Hematopoietic multipotent progenitor cell treated with erythropoietin and hydrocortisone succinate and interleukin-3 and kit ligand, for 6 days (in vitro differentiated cells): ENCODE measurements at regions not wholly inside any gene's neighbourhood (a gene's known extent, or its start where the extent isn't known, plus 50 kb on each side); places are given as distances from the start of the nearest gene placed in this dataset.

Experiments used
- DNase-seq: peaks from one replicate; pipeline ENCODE4 v3.0.0-alpha.2; 2015

DNA sequence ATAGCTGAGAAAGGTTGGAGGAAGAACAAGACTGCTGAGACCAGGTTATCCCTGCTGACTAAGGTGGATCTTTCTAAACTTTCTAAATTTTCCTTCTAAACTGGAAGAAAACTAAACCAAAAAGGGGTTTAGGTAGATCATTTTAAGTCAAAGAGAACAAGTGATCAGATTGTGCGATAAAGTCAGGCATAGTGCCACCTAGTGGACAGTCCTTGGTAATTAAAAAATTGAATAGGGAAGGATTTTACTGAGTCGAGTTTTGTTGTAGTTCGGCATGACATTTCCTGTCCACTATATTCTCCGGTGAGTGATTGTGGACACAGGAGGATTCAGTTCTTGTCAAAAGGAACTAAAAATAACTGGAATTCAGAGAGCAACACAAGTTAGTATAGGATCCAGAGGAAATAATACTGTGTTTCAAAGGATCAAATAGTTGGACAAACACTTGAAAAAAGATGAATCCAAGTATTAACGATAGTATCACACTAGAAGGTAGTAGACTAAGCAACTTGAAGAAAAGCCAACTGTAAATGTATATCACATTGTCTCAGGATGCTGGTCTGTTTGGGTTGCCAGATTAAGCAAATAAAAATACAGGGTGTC lies 1236.4 kb downstream of the FAM181B start:
- DNase-seq: peak; percentile 78

- DNase-seq: no peak
These were observed 1237.1 kb downstream of the FAM181B start for GRCh38 chr11:81496601-81497000.

- no peak for DNase-seq
These were observed 1237.9 kb downstream of the FAM181B start for GRCh38 chr11:81495699-81496292.

GRCh38 chr11:81494431-81494830 lies 1239.2 kb downstream of the FAM181B start:
- no peak for DNase-seq

- DNase-seq: no peak
These were observed 1240.7 kb downstream of the FAM181B start for GRCh38 chr11:81492923-81493445.

DNA sequence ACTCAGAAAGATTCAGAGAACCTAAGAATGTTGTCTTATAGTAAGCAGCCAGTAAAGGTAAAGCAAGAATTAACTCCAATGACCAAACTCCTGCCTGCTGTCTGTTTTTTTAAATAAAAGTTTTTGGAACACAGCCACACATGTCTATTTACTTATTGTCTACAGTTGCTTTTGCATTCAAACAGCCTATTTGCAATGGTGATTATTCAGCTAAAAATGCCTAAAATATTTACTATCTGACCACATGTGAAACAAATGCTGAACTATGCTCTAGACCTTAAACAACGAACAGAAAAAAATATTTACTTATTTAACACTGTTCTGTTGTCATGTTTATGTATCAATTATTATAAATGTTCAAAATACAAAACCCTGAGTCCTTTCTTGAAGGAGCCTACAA lies 1246.6 kb downstream of the FAM181B start:
- DNase-seq: no peak

GRCh38 chr11:81484196-81484595 lies 1249.5 kb downstream of the FAM181B start:
- no peak for DNase-seq

DNA sequence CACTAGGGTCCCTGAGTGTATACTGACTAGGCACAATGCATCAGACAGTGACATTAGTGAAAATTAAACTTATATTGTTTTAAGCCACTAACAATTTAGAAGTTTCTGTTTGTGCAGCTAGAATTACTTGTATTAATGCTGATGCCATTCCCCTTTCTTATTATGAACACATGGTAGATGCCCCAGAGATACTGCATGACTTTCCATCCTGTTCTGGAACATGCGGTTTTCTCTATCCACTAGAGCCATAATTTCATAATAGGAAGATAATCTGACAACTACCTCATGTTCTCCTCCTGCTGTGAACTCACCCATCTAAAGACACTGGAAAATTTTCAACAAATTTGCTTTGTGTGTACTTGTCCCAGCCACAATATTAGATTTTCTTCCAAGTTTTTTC lies 1256.4 kb downstream of the FAM181B start:
- DNase-seq: peak; percentile 5

DNA sequence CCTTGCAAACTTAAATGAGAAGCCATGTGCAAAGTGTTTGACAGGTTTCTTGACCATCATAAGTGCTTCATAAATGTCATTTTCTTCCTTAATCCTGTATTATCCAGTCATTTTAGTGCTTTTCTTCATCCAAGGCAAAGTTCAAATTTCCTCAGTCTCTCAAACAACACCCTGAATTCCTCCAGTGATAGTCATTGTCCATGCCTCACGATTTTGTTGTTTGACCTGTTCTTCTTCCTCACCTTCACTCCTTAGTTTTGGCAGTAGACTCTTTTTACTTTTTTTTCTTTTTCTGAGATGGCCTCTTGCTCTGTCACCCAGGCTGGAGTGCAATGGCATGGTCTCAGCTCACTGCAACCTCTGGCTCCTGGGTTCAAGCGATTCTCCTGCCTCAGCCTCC lies 1257.3 kb downstream of the FAM181B start:
- DNase-seq: no peak

- DNase-seq: no peak
These were observed 1261.0 kb downstream of the FAM181B start for GRCh38 chr11:81472646-81473045.

GRCh38 chr11:81470446-81470845 lies 1263.2 kb downstream of the FAM181B start:
- peak; percentile 4 for DNase-seq

GRCh38 chr11:81459766-81460306 lies 1273.8 kb downstream of the FAM181B start:
- DNase-seq: no peak

GRCh38 chr11:81449588-81450156 lies 1284.0 kb downstream of the FAM181B start:
- DNase-seq: no peak

- DNase-seq: no peak
These were observed 1289.4 kb downstream of the FAM181B start for GRCh38 chr11:81444297-81444696.

DNA sequence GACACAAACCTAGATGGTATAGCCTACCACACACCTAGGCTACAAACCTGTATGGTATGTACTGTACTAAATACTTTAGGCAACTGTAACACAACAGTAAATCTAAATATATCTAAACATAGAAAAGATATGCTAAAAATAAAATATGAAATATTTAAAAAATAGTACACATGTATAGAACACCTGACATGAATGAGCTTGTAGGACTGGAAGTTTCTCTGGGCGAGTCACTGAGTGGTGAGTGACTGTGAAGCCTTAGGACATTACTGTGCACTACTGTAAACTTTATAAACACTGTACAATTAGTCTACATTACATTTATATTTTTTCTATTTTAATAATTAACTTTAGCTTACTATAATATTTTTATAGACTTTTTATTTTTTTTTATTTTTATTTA lies 1301.3 kb downstream of the FAM181B start:
- no peak for DNase-seq

DNA sequence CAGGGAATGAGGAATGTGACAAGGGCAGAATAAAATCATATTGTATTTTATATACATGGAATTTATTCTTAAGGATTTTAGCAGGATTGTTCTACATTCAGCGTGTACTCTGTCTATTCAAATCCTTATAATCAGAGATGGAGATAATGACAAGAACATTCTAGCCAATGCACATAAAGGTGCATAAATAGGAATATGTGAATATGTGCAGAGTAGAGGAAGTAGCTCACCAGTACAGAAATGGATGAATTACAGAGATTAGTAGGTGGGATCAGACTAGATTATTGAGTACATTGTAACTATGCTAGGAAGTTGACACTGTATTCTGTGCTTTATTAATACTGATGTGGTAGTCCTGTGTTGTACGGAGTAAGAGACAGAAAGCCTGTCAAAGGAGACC lies 1308.8 kb downstream of the FAM181B start:
- no peak for DNase-seq

DNA sequence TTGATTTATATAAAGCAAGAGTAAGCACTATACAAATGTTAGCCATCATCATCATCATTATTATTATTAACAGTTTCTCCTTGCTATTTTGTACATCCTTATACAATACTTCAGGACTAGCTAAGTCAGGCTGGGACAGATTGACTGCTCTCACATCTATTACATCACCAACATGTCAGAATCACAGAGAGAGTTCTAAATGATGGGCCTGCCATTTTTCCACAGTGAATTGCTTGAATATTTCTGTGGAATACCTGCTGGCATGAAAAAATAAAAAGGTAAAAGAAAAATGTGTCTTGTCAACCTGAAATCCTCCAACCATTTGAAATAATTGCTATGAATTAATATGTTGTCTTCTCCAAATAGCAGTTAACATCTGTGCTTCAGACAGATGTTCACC lies 1311.3 kb downstream of the FAM181B start:
- no peak for DNase-seq

GRCh38 chr11:81421251-81421860 lies 1312.3 kb downstream of the FAM181B start:
- DNase-seq: no peak

- no peak for DNase-seq
These were observed 1312.9 kb downstream of the FAM181B start for GRCh38 chr11:81420668-81421250.

DNA sequence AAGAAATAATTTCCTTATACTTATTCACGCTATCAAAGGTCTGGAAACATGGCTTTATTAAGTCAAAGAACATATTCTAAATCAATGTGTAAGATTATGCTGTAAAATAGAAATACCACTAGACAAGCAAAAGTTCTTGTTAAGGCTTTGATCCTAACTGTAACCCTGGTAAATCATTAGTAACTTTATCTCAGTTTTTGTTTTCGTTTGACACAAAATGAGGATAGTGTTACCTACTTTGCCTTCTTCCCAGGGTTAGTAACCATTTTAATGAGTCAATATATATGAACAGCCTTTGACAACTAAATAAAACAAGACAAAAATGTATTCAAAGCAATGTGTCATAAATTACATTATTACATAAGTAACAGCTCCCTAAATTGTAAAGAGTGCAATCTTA lies 1336.3 kb downstream of the FAM181B start:
- DNase-seq: no peak

DNA sequence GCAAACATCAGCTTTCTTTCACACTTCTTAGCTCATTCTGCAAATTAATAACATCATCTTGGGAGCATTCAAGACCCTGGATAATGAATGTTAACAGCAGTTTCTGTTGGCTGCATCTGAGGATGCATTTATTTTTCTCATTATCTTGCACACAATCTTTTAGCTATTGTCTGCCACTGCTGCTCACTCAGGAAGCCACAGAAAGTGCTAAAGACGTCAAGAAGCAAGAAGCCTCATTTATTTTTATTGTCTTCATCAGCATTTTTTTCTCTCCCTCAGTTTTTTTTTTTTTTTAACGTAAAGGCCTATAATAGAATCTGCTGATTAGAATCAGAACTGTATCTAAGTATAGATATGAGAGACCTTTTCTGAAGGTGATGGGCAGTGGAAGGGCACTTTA lies 1339.4 kb downstream of the FAM181B start:
- DNase-seq: no peak

- DNase-seq: no peak
These were observed 1345.3 kb downstream of the FAM181B start for GRCh38 chr11:81388326-81388725.

DNA sequence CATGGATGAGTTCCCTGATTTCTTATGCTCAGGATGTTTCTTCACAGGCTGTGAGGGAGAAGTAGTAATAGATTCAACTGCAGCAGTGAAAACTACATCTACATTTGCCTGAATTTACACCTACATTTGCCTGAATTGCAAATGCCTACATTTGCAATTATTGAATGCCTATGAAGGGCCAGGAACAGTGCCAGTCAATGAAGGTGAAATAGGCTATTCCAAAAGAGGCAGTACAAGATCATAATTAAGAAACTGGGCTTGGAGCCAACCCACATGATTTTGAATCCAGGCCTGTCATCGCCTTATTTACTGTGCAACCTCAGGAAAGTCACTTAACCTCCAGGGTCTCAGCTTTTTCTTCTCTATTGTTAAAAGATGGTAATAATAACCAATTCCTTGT lies 1353.3 kb downstream of the FAM181B start:
- DNase-seq: no peak
